ENCODE measurements at regions not wholly inside any gene's neighbourhood (a gene's known extent, or its start where the extent isn't known, plus 50 kb on each side); places are given as distances from the start of the nearest gene placed in this dataset.

DNA sequence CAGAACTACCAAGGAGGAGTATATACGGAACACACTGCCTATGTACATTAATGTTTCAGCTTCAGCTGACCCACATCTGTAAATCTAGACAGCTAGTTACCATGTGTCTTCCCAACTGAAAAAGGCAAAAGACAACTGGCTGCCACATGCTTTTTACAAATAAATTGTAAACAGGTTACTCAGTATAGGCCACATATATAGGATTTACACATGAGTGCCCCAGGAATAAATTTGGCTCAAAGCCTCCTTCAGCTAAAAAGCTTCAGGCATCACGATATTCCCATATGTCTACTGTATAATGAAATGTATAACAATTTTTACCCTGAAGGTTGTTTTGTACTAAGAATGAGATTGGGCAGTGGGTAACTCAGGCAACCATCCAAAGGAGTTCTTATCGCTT is 175.9 kb upstream of the BMP4 start:
- DNase-seq = no peak

DNA sequence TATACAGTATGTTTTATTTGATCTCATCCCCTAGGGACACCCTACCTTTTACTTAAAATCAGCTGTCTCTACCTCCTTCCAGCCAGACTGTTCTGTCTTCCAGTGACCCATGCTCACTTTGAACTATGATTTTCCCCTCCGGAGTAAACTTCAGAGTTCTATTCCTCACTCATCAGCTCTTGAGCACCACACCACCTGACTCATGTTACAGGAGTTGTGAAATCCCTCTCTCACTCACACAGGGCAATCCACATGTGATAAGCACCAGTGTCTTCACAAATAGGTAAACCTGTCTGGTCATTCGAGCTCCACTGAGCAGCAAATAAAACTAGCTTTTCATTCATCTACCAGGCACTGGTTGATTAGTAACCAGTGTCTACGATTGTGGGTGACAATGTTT is 177.3 kb upstream of the BMP4 start:
- DNase-seq = no peak

DNA sequence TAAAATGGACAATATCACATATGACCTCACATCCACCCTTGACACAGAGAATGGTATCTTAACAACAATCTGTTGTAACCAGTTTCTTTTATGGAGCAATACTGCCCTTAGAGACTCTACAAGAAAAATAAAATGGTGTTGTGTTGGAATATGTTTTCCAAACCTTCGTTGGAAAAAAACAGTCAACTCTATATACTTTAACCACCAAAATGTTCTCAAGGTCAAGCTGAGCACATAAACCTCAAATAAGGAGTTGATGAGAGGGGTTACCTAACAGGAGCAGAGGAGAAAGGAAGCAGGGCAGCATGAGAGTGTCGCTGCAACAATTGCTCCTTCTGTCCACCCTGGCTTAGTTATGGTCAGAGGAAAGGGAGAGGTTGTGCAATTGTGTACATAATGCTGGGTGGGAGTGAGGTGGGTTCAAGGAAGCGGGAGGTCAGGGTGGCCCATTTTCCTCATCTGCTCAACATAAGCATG is 179.2 kb upstream of the BMP4 start:
- no peak for DNase-seq

DNA sequence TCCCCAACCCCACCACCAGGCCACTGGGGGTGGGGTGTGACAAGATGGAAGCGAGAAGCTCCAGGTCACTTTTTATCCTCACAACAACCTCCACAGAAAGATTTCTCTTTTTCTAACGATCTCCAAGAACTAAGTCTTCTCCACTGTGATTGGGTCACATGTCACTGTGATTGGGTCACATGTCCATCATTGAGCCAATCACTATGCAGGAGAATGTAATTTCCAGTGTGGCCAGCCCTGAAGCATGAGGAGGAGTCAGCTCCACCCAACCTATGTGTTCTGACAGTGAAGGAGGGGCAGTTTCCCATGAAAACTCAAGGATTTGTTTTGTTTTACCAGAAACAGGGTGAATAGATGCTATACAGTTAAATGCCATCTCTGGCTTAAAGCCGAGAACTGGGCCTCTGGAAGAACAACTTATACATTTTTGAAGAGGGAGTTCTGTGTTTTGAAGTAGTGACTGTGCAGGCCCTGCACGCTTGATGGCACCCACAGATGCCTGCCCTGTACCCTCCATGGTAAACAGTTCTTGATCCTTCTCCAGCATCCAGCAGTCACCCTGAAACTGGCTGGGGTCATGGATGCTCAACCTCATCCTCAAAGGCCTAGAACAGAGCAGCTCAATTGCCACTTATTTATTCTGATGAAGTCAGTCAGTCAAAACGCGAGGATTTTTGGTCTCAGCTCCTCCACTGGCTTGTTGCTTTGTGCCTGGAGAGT is 180.4 kb upstream of the BMP4 start:
- no peak for DNase-seq

DNA sequence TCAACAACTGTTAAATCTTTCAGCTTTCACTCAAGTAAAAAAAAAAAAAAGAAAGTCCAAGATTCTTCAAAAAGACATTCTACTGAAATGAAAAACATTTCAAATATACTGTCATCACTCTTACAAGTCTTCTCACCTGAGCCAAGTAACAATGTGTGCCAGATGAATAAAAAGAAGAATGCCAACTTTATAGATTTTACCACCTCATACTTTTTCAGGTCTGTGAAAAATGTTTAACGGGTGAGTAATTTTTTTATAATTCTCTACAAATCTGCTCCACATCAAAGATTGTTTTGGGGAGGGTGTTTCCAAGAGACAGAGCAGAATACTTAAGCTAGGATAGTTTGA is 181.0 kb upstream of the BMP4 start:
- no peak for DNase-seq

DNA sequence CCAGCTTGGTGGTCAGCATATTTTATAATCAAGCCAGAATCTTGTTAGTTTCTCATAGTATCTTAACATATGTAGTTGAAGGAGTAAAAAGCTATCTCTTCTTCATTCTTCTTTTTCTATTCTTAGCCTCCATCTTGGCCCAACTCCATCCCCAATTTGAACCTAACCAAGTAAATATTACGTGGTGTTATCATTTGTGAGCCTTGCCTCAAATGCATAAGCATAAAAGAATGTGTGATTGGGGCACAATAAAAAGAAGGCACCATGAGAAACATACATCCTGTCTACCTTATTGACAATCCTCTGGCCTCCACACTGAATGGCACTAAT is 181.4 kb upstream of the BMP4 start:
- no peak for DNase-seq

DNA sequence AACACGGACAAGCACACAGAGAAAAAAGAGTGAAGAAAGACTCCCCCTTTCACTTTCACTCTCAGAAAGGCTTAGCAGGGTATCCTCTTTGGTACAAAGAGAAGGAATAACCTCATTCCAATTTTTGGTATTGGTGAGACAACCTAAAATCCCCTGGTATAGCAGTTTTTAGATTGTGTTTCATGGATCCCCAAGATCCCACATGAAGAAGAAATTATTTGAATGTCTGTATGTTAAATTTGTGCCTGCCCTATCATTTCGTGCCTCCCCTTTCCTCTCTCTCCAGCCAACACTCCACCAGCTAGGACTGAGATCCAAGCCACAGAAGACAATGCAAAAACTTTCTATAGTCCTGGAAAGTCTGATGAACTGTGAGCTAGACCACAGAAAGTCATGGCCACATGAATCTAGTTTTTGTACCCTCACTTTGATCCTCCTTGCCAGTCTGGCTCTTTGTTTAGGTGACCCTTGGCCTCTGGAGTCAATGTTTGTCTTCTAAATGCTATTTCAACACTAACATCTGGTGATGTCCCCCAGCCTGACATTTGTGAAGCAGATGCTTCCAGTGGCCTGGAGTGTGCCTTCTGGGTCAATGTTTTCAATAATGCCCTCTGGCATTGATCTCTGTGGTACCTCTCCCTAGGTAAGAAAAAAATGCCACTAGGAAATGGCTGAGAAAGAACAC is 181.9 kb upstream of the BMP4 start:
- DNase-seq = no peak

DNA sequence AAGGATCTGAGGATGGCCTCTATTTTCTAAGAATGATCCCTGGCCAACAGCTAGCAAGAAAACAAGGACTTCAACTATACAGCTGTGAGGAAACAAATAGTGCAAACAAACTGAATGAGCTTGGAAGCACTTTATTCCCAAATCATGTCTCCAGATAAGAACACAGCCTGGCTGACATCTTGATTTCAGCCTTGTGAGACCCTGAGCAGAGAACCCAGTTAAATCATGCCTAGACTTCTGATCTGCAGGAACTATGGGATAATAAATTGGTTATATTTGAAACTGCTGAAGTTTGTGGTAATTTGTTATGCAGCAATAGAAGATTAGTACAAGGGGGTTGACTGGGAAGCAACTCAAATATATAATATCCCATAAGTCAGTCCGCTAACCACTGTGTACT is 183.9 kb upstream of the BMP4 start:
- DNase-seq = no peak

DNA sequence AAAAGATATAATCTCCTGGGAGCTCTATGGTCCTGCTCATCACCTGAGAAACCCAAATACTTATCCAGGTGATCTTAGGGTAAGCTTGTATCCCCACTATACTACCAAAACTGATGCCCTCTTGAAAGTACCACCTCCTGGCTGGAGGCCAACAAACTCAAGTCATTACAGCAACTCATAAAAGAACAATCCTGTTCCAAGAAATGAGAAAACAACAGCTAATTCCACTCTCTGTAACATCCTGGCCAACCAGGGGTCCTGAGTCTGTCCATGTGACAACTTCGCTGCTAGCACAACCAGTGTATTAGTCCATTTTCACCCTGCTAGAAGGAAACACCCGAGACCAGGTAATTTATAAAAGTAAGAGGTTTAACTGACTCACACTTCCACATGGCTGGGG is 190.0 kb upstream of the BMP4 start:
- no peak for DNase-seq

DNA sequence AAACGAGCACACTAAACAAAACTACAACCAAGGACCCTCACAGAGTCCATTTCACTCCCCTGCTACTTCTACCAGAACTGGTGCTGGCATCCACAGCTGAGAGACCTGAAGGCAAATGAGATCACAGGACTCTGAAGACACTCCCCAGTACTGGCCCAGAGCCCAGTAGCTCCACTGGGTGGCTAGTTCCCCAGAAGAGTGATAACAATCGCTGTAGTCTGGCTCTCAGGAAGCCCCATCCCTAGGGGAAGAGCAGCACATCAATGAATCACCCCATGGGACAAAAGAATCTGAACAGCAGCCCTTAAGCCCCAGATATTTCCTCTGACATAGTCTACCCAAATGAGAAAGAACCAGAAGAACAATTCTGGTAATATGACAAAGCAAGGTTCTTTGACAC is 190.7 kb upstream of the BMP4 start:
- no peak for DNase-seq

DNA sequence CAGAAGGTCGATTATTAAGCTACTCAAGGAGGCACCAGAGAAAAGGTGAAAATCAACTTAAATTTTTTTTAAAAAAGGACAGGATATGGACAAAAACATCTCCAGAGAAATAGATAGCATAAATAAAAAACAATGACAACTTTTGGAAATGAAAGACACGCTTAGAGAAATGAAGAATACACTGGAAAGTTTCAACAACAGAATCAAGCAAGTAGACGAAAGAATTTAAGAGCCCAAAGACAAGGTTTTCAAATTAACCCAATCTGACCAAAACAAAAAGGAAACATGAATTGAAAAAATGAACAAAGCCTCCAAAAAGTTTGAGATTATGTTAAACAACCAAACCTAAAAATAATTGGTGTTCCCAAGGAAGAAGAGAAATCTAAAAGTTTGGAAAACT is 191.1 kb upstream of the BMP4 start:
- DNase-seq = no peak

DNA sequence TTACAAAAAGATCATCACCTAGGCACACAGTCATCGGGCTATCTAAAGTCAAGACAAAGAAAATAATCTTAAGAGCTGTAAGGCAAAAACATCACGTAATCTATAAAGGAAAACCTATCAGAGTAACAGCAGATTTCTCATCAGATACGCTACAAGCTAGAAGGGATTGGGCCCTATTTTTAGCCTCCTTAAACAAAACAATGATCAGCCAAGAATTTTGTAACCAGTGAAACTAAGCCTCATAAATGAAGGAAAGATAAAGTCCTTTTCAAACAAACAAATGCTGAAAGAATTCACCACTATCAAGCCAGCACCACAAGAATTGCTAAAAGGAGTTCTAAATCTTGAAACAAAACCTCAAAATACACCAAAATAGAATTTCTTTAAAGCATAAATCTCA is 191.6 kb upstream of the BMP4 start:
- DNase-seq = no peak

DNA sequence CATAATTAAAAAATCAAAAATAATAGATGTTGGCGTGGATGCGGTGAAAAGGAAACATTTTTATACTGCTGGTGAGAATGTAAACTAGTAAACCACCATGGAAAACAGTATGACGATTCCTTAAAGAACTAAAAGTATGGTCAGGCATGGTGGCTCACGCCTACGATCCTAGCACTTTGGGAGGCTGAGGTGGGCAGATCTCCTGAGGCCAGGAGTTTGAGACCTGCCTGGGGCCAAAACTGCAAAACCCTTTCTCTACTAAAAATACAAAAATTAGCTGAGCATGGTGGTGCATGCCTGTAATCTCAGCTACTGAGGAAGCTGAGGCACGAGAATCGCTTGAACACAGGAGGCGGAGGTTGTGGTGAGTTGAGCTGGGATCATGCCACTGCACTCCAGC is 195.7 kb upstream of the BMP4 start:
- no peak for DNase-seq

DNA sequence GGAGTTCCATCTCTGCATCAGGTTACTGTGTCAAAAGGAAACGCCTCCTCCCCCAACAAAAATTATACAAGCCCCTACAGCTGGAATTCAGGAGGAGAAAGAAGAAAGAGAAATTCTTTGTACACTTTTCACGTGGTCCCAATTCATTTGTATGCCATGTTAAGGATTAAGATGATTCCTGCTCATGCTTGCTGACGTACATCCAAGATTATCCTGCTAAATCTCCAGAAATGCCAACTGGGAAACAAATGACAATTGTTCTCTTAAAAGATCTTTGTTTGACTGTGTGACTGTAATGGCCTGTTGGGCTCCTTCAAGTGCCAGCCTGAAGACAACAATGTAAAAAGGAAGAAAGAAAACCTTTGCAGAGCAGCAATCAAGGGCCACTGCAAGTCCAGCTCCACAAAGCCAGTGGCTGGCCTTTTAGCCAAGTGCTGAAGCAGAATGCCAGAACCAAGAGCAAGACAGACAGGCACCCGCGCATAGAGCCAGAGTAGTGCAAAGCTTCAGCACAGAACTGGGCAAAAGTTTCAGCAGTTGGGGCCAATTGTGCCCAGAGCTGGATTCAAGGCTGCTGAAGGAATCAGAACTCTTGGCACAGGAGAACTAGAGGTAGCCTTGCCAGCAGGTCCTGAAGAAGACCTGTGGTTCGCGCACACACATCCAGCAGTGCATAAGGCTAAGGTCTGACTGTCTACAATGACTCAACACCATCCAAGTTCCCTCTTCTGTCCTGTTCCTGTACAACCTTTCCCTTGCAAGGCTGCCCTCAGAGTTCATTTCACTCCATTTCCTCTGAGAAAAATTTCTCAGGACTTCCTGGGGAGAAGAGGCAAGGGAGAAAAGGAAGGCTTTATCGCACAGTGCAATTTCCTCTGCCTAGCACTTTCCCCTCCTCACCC is 209.7 kb upstream of the BMP4 start:
- DNase-seq = no peak

DNA sequence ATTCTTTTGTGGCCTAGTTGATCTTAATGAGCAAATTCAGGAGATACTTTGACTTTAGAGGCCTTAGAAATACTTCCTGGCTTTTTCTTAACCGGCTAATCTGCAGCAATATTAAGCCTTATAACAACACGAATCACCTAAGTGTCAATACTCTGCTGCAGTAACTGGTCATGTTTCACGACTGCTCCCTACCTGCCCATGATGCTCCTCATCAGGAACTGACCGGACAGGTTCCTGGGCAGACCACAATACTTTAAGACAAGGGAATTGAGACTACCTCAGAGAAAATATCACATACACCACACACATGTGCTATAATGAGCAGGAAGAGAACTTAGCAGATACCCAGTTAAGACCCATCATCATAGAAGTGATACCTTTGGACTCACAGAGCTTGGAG is 211.9 kb upstream of the BMP4 start:
- DNase-seq = no peak

DNA sequence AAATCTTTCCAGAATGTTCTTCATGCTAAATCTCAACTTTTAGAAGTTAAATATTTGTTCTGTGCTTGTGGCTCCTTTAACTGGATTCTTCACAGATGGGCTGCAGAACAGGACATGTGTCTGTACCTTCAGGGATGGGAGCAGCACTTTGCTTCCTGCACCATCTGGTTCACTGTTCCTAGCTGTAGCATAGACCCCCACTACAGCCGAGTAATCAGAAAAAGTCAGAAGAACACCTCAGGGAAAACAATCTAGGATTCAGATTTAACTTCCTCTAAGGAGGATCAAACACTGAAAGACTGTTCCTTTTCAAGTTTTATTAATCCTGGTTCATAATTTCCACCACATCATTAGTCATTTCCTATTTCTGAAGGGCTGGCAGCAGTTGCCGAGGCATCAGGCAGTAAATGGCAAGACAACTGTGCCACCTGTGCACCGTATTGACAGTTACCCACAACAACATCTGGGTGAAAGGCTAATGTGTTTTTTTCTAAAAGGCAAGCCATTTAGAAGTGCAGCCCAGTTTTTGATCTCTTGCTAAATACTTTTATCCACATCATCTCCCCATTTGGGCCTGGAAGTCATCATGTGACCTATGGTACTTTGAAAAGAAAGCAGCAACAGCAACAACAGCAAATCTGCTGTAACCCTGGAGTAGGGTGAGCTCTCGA is 212.8 kb upstream of the BMP4 start:
- no peak for DNase-seq

DNA sequence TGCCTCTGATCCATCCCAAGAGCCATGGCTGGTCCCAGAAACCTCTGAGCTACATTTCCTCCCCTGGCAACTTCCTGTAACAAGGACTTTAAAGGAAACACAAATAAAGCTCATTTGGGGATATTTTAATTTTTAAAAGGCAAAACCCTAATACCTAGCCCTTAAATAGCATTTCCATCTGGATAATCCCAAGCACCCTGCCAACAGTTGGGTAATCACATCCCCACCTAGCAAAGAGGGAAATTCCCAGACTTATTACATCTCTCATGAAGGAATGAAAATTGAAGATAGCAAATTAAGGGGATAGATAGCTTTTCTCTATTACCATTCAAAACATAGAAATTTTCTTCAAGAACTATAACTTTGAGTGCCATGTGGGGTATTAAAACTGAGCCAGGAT is 213.7 kb upstream of the BMP4 start:
- DNase-seq = no peak

DNA sequence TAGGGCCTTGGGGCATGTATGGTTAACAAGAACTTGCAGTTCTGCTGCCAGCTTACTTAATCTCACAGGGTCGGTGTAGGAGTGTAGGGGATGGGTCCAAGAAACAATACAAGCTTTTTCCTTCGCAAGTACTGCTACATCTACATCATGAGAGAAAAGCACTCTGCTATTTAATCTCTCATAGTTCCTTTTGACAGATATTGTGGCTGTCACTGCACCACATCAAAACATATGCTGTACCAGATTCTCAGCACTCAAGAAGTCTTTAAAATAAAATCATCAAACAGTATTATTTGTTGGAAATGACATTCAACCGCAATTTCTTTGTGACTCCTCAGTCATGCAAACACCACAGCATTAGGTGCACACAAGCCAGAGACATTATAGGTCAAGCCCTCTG is 215.5 kb upstream of the BMP4 start:
- no peak for DNase-seq

DNA sequence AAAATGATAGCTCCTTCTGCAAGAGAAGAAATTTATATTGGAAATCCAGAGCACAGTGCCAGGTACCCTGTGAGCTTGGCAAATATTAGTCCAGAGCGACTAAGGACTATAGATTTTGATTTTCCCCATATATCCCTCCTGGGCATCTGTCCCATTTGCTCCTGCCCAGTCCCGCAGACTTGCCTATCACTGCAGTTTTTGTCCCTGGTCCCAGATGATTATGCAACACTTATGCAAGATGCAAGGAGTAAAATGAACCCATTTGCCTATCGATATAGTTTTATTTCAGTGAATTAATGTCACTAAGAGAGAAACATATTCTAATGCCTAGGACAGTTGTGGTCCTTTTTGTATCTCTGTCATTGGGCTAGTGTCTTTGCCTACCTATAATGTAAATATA is 215.9 kb upstream of the BMP4 start:
- no peak for DNase-seq

DNA sequence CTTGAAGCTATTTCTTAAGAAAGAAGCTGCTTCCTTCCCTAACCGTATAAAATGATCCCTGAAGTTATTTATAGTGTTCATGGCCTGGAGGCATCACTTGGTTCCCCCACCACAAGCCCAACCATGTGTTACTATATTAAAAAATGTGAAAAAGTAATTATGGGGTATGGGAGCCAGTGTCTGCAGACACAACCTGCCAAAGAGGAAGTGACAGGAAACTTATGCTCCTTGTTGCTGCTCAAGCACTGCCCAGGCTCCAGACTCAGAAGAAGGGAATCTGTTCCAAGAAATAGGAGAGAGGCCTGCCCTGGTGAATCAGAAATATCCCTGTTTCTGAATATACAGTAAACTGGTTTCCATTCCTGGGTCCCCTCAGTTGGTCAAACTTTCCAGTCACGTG is 217.2 kb upstream of the BMP4 start:
- DNase-seq = no peak

DNA sequence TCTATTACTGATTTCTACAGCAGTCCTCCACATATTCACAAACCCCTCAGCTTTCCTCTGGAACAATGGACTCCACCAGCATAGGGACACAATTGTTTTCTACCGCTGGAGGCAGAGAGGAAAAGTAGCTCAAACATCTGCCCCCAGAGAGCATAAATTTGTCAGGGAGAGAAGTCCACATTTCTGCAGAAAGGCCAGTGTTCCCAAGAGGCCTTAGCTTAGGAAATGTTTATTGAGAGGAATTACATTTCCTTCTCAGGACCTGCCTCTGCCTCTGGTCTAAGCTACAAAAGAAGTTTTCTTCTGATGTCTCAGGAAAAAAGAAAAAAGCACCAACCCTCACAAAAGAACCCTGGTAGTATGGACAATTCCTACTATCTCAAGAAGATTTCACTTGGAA is 217.8 kb upstream of the BMP4 start:
- DNase-seq = no peak

DNA sequence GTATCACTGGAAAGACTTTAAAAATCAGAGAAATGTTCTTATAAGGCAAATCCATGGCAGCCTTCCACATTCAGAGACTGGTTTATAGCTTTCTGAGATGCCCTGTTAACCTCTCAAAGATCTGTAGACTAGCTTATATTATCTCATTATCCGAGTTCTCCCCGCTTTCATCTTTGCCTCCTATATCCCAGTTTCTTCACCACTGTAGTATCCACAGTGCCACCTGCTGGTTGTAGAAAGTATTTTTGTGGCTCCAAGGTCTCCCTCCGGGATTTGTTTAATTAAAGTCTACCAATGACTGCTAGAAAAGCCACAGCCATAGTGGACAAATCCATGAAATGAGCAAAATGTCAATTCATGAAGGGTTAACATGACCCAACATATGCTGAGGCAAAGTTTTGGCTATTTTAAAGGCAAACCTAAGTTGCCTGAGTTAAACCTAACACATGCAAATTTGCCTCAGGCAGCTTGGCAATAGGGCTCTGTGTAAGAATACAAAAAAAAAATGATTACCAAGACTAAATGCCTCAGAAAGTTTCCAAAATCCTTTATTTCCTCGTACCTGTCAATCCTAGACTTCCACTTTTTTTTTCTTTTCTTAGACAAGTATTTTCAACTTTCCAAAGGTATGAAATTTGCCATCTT is 218.8 kb upstream of the BMP4 start:
- DNase-seq = peak; percentile 54 to 55

DNA sequence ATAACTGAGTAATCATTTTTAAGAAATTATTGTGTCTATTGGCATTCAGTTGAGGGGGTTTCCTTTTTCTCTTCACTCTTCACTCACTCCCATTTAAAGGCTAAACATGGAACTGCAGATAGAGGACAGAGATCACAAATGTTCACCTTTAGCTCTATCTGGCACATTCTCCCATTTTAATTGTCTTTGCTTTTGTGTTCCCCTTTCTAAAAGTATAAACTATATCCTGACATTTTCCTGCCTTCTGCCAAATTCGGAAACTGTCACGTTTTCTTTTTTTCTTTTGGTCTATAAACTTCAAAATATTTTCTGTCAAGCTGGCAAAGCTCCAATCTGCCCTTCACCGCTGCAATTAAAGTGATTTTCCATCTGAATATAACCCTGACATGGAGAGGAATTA is 219.8 kb upstream of the CDKN3 start:
- DNase-seq = no peak

All from stimulated activated CD4-positive, alpha-beta T cell treated with anti-CD3 and anti-CD28 coated beads, Interleukin-2, amount 100 ng/mL, for 24 hours (primary cell).